GM12878 (cell line): ENCODE measurements at regions not wholly inside any gene's neighbourhood (a gene's known extent, or its start where the extent isn't known, plus 50 kb on each side); places are given as distances from the start of the nearest gene placed in this dataset.

Experiments used
- ETV6 ChIP-seq, 2 experiments: fragments of 450-650 bp in 1 of 2; IDR thresholded peaks in 1 of 2; conservative IDR thresholded peaks in 1 of 2; 2 replicates each; pipeline ENCODE4 v1.6.1; 2014; ENCODE audit warnings: antibody characterized with exemption in 1 of 2, borderline replicate concordance in 1 of 2, low read depth in 1 of 2, mild to moderate bottlenecking in 1 of 2, moderate library complexity in 1 of 2
- HDAC6 ChIP-seq: fragments of 200-600 bp; sonication (generic); IDR thresholded peaks from one replicate; pipeline ENCODE4 v1.8.0; 2017; ENCODE audit warnings: antibody characterized with exemption; ENCODE audit not compliant: unreplicated experiment
- POLR2AphosphoS5 ChIP-seq: IDR thresholded peaks from 2 replicates; pipeline ENCODE4 v1.6.1; 2011; ENCODE audit warnings: mild to moderate bottlenecking, low read length, inconsistent platforms
- YBX1 ChIP-seq: fragments of 450-650 bp; IDR thresholded peaks from 2 replicates; pipeline ENCODE4 v1.6.1; 2016; ENCODE audit warnings: antibody characterized with exemption
- TF ChIP-seq, protein P1 (sequence below): fragments of 450-650 bp; formaldehyde crosslinking; IDR thresholded peaks from 2 replicates; pipeline ENCODE4 v1.4.0; 2022; ENCODE audit warnings: mild to moderate bottlenecking, moderate library complexity
- TF ChIP-seq, protein P2 (sequence below), 3 experiments: IDR thresholded peaks in 2 of 3; conservative IDR thresholded peaks in 1 of 3; 2 replicates each; pipeline ENCODE4 v1.5.1; 2011; ENCODE audit warnings: low read depth in 3 of 3, low read length in 3 of 3, mild to moderate bottlenecking in 3 of 3, control low read depth in 2 of 3, moderate library complexity in 2 of 3, inconsistent platforms in 1 of 3, mixed read lengths in 1 of 3; ENCODE audit not compliant: control insufficient read depth in 2 of 3, insufficient read depth in 1 of 3; ENCODE audit errors: extremely low read depth in 1 of 3

DNA sequence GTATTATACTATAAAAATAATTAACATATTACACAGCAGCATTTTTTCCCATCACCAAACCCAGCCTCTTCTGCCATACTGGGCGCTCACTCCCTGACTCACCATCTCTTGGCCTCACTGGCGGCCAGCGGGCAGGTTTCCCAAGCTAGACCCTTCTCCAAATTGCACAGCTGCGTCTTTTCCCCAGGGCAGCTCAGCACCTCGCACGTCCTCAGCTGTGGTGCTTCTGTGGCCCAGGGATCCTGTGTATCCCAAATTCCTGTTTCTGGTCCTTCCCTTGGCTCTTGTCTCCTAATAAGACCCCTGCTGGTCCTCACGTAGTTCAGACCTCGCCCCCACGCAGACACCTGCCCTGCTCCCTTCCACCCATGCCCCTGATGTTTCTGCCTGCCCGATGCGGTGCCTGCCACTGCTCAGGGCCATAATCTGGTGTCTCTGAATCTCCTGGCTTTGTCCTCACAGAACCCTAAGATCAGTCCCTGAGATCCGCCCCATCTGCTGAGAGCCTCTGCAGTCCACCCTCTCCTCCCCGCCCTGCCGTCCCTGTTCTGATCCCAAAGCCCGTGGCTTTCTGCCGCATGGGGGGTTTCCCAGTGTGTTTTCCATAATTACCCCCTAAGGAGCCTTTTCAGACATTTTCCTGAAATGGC is 290.1 kb downstream of the TCERG1L start:
- TF ChIP-seq, protein P1, sequence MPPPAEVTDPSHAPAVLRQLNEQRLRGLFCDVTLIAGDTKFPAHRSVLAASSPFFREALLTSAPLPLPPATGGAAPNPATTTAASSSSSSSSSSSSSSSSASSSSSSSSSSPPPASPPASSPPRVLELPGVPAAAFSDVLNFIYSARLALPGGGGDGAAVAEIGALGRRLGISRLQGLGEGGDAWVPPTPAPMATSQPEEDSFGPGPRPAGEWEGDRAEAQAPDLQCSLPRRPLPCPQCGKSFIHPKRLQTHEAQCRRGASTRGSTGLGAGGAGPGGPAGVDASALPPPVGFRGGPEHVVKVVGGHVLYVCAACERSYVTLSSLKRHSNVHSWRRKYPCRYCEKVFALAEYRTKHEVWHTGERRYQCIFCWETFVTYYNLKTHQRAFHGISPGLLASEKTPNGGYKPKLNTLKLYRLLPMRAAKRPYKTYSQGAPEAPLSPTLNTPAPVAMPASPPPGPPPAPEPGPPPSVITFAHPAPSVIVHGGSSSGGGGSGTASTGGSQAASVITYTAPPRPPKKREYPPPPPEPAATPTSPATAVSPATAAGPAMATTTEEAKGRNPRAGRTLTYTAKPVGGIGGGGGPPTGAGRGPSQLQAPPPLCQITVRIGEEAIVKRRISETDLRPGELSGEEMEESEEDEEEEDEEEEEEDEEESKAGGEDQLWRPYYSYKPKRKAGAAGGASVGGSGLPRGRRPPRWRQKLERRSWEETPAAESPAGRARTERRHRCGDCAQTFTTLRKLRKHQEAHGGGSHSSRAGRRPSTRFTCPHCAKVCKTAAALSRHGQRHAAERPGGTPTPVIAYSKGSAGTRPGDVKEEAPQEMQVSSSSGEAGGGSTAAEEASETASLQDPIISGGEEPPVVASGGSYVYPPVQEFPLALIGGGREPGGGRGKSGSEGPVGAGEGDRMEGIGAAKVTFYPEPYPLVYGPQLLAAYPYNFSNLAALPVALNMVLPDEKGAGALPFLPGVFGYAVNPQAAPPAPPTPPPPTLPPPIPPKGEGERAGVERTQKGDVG (CRISPR knock-in tag) = no peak
- no peak for TF ChIP-seq ETV6 (conservative IDR thresholded peaks at IDR 0.05 in 1 of 2, IDR thresholded peaks at IDR 0.05 in 1 of 2; ENCODE audit: borderline replicate concordance in 1 of 2, low read depth in 1 of 2)
- no peak for TF ChIP-seq HDAC6
- no peak for TF ChIP-seq YBX1
- TF ChIP-seq, protein P2, sequence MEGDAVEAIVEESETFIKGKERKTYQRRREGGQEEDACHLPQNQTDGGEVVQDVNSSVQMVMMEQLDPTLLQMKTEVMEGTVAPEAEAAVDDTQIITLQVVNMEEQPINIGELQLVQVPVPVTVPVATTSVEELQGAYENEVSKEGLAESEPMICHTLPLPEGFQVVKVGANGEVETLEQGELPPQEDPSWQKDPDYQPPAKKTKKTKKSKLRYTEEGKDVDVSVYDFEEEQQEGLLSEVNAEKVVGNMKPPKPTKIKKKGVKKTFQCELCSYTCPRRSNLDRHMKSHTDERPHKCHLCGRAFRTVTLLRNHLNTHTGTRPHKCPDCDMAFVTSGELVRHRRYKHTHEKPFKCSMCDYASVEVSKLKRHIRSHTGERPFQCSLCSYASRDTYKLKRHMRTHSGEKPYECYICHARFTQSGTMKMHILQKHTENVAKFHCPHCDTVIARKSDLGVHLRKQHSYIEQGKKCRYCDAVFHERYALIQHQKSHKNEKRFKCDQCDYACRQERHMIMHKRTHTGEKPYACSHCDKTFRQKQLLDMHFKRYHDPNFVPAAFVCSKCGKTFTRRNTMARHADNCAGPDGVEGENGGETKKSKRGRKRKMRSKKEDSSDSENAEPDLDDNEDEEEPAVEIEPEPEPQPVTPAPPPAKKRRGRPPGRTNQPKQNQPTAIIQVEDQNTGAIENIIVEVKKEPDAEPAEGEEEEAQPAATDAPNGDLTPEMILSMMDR (IDR thresholded peaks at IDR 0.05 in 2 of 3, conservative IDR thresholded peaks at IDR 0.05 in 1 of 3; ENCODE audit: control insufficient read depth in 2 of 3, extremely low read depth in 1 of 3, insufficient read depth in 1 of 3, low read depth in 3 of 3, low read length in 3 of 3) = no peak
- TF ChIP-seq POLR2AphosphoS5 = no peak
